ENCODE measurements at regions not wholly inside any gene's neighbourhood (a gene's known extent, or its start where the extent isn't known, plus 50 kb on each side); places are given as distances from the start of the nearest gene placed in this dataset.

DNA sequence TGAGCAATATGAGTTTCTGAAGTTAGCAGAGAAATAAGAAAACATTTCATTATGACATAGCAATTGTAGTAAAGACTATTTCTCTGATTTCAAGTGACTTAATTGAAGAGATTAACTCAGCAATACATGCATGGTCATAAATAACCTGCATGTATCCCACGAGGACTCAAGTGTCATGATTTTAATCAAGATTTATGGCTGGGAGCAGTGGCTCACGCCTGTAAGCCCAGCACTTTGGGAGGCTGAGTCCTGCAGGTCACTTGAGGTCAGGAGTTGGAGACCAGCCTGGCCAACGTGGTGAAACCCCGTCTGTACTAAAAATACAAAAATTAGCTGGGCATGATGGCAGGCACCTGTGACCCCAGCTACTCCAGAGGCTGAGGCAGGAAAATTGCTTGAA lies 311.9 kb upstream of the PLD5 start:
- intact Hi-C loops (cut with micrococcal nuclease): no loop called here
- no peak overlapping the region for H2AFZ ChIP-seq (ENCODE audit: insufficient read depth, low read depth, low read length, poor library complexity, severe bottlenecking)
- H4K20me1 ChIP-seq (ENCODE audit: insufficient read depth, low read length): no peaks in the 10 kb centered on the region
- H3K9me3 Mint-ChIP-seq: peaks cover 0 to 10% (median 3%) of the 10 kb centered on the region in 7 donors
- no peak overlapping the region for H3K4me3 ChIP-seq (replicated peaks in 1 of 3; ENCODE audit: low read depth in 2 of 3, low read length in 3 of 3)
- no peaks in the 10 kb centered on the region for H3K79me2 ChIP-seq (ENCODE audit: insufficient read depth, low read length)
- H3K27me3 ChIP-seq (ENCODE audit: control insufficient read depth in 2 of 2, insufficient read depth in 2 of 2, low read length in 2 of 2): no peaks in the 10 kb centered on the region
- 45% methylated on average over 4 of the region's 4 CpGs for WGBS (ENCODE audit: insufficient coverage)
- H3K9me3 ChIP-seq (replicated peaks in 1 of 2; ENCODE audit: control insufficient read depth in 1 of 2, insufficient read depth in 1 of 2, low read length in 2 of 2): no peaks in the 10 kb centered on the region
- DNase-seq: no peak
- no peak overlapping the region for H3K27ac ChIP-seq (ENCODE audit: low read depth in 1 of 2, low read length in 2 of 2)
- H3K36me3 Mint-ChIP-seq: no peaks in the 10 kb centered on the region
- no peak overlapping the region for H3K4me3 Mint-ChIP-seq
- H3K9ac ChIP-seq (ENCODE audit: insufficient read depth, low read length, poor library complexity, severe bottlenecking): no peak overlapping the region
- peak overlapping the region in 1 of 7 donors; percentile 46 for H3K27ac Mint-ChIP-seq
- no peaks in the 10 kb centered on the region for H3K4me1 ChIP-seq (ENCODE audit: control insufficient read depth in 1 of 2, insufficient read depth in 2 of 2, low read length in 2 of 2)
- peaks cover 0 to 4% (median 0%) of the 10 kb centered on the region in 3 donors for H3K27me3 Mint-ChIP-seq (ENCODE audit: low read depth in 3 of 3)
- TF ChIP-seq, protein P1, sequence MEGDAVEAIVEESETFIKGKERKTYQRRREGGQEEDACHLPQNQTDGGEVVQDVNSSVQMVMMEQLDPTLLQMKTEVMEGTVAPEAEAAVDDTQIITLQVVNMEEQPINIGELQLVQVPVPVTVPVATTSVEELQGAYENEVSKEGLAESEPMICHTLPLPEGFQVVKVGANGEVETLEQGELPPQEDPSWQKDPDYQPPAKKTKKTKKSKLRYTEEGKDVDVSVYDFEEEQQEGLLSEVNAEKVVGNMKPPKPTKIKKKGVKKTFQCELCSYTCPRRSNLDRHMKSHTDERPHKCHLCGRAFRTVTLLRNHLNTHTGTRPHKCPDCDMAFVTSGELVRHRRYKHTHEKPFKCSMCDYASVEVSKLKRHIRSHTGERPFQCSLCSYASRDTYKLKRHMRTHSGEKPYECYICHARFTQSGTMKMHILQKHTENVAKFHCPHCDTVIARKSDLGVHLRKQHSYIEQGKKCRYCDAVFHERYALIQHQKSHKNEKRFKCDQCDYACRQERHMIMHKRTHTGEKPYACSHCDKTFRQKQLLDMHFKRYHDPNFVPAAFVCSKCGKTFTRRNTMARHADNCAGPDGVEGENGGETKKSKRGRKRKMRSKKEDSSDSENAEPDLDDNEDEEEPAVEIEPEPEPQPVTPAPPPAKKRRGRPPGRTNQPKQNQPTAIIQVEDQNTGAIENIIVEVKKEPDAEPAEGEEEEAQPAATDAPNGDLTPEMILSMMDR (IDR thresholded peaks at IDR 0.05): no peak
- H3K4me1 Mint-ChIP-seq: no peaks in the 10 kb centered on the region
- no peak overlapping the region for H3K4me2 ChIP-seq (replicated peaks; ENCODE audit: extremely low read depth, low read length, poor library complexity, severe bottlenecking)
- no peaks in the 10 kb centered on the region for H3K36me3 ChIP-seq (replicated peaks in 1 of 2; ENCODE audit: control insufficient read depth in 1 of 2, insufficient read depth in 2 of 2, low read length in 2 of 2)

DNA sequence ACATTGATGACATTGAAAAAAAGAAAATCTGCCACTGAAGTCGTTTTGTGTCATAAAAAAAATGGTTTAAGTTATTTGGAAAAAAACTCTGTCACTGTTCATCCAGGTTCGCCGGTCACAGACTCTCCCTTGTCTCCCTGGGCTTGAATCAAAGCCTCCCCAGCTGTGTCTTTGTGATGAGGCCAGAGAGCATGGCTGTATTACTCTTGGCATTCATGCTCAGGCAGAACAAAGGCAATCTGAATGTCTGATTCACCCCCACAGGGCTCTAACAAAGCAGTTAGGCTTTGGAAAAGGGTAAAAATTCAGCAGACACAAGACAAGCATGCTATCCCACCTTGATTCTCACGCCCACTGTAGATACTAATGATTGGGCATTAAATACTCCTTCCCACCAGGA lies 304.3 kb upstream of the PLD5 start:
- no peaks in the 10 kb centered on the region for H3K79me2 ChIP-seq (ENCODE audit: insufficient read depth, low read length)
- no peak overlapping the region for H3K4me3 Mint-ChIP-seq
- H2AFZ ChIP-seq (ENCODE audit: insufficient read depth, low read depth, low read length, poor library complexity, severe bottlenecking): no peak overlapping the region
- intact Hi-C loops (cut with micrococcal nuclease): no loop called here
- no peaks in the 10 kb centered on the region for H3K9me3 ChIP-seq (replicated peaks in 1 of 2; ENCODE audit: control insufficient read depth in 1 of 2, insufficient read depth in 1 of 2, low read length in 2 of 2)
- no peaks in the 10 kb centered on the region for H3K27me3 ChIP-seq (ENCODE audit: control insufficient read depth in 2 of 2, insufficient read depth in 2 of 2, low read length in 2 of 2)
- peaks cover 0 to 2% (median 2%) of the 10 kb centered on the region in 3 donors for H3K27me3 Mint-ChIP-seq (ENCODE audit: low read depth in 3 of 3)
- no peaks in the 10 kb centered on the region for H3K36me3 ChIP-seq (replicated peaks in 1 of 2; ENCODE audit: control insufficient read depth in 1 of 2, insufficient read depth in 2 of 2, low read length in 2 of 2)
- DNase-seq: no peak
- no peaks in the 10 kb centered on the region for H3K36me3 Mint-ChIP-seq
- peaks cover 0 to 5% (median 0%) of the 10 kb centered on the region in 7 donors for H3K9me3 Mint-ChIP-seq
- H3K4me1 Mint-ChIP-seq: no peaks in the 10 kb centered on the region
- no peaks in the 10 kb centered on the region for H3K4me1 ChIP-seq (ENCODE audit: control insufficient read depth in 1 of 2, insufficient read depth in 2 of 2, low read length in 2 of 2)
- no peak overlapping the region for H3K9ac ChIP-seq (ENCODE audit: insufficient read depth, low read length, poor library complexity, severe bottlenecking)
- H3K27ac Mint-ChIP-seq: no peak overlapping the region
- H3K4me3 ChIP-seq (replicated peaks in 1 of 3; ENCODE audit: low read depth in 2 of 3, low read length in 3 of 3): no peak overlapping the region
- H3K4me2 ChIP-seq (replicated peaks; ENCODE audit: extremely low read depth, low read length, poor library complexity, severe bottlenecking): no peak overlapping the region
- TF ChIP-seq, protein P1 (IDR thresholded peaks at IDR 0.05): no peak
- no peaks in the 10 kb centered on the region for H4K20me1 ChIP-seq (ENCODE audit: insufficient read depth, low read length)
- WGBS (ENCODE audit: insufficient coverage): 82% methylated on average over 3 of the region's 4 CpGs
- H3K27ac ChIP-seq (ENCODE audit: low read depth in 1 of 2, low read length in 2 of 2): no peak overlapping the region

Measured in CD14-positive monocyte (primary cell).